GM19043 (cell line): ENCODE measurements at regions not wholly inside any gene's neighbourhood (a gene's known extent, or its start where the extent isn't known, plus 50 kb on each side); places are given as distances from the start of the nearest gene placed in this dataset.
"Not testable (repeated sequence)": the region's sequence is repeated elsewhere in the genome, so short reads cannot be mapped to it uniquely, and the experiment has no call there.

Experiments used
- ATAC-seq: cut with Tn5 transposase; IDR thresholded peaks from one replicate; pipeline ENCODE4 v1.9.1; 2021; ENCODE audit warnings: low read depth; ENCODE audit not compliant: unreplicated experiment

DNA sequence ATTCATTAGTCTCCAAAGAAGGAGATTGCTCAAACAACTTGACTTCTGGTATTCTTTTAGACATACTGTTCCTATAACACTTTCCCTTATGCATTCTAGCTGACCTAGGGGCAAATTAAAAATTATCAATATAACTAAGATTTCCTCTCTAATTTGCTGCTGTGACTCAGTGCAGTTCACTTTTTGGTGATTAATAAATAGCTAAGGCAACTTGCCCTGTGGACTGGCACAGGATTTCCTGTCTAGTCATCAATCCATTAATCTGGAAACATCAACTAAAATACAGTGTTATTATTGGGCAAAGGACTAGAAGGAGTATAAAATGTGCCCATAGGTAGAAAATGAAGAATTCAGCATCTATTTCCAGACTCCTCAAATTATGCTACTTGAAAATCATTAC lies 83.5 kb upstream of the SERPINE2 start:
- no peak for ATAC-seq

DNA sequence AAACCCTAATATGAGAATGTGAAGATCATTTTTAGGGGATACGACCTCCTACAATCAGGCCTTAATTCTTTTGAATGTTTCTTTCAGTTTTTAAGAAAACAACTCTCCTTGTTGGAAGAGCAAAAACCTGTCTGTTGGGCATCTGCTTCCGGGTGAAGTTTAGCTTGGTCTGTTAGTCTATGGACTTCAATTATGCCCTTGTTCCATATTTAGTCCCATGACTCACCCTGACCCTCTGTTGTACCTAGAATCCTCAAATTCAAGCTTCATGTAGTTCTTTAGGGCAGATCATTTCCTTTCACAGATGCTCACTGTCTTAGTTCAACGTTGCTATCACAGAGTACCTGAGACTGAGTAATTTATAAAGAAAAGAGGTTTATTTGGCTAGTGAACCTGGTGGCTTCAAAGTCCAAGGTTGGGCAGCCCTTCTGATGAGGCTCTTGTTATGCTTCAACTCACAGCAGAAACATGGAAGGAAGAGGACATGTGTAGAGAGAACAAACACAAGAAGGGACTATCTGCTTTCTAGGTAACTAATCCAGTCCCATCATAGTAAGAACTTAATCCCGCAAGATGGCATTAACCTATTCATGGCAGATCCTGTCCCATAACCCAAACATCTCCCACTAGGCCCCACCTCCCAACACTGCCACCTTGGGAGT lies 82.5 kb upstream of the SERPINE2 start:
- no peak for ATAC-seq

DNA sequence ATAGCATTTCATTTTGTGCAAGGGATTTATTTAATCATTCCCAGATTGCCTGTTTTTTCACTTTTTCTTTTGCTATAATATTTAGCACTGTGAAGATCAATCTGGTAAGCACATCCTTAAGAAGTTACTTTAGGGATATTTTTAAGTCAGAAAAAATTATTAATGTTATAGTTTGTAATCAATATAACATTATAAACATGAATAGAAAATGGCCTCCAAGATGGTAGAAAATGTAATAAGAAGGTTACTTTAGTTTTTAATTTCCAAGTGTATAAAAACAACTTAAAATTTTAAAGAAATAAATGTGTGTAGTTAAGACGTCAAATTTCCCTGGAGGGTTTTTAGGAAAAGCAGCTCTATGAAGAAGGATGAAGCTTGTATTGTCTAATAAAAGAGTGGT lies 81.9 kb upstream of the SERPINE2 start:
- no peak for ATAC-seq

DNA sequence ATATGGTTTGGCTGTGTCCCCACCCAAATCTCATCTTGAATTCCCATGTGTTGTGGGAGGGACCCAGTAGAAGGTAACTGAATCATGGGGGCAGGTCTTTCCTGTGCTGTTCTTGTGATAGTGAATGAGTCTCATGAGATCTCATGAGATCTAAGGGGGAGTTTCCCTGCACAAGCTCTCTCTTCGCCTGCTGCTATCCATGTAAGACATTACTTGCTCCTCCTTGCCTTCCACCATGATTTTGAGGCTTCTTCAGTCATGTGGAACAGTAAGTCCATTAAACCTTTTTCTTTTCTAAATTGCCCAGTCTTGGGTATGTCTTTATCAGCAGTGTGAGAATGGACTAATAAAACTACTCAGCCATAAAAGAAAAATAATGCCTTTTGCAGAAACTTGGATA lies 80.8 kb upstream of the SERPINE2 start:
- ATAC-seq, result not testable (repeated sequence)

DNA sequence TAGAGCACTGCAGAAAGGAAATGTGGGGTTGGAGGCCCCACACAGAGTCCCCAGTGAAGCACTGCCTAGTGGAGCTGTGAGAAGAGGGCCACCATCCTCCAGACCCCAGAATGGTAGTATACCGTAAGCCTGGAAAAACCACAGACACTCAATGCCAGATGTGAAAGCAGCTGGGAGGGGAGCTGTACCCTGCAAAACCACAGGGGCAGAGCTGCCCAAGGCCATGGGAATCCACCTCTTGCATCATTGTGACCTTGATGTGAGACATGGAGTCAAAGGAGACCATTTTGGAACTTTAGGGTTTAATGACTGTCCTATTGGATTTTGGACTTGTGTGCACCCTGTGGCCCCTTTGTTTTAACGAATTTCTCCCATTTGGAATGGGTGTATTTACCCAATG lies 75.3 kb upstream of the SERPINE2 start:
- ATAC-seq, result no peak

DNA sequence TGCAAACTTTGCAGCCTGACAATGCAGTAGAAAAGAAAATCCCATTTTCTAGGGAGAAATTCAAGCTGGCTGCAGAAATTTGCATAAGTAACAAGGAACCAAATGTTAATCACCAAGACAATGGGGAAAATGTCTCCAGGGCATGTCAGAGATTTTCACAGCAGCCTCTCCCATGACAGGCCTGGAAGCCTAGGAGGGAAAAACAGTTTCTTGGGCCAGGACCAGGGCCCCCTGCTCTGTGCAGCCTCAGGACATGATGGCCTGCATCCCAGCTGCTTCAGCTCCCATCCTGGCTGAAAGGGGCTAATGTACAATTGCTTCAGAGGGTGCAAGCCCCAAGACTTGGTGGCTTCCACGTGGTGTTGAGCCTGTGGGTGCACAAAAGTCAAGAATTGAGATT lies 74.8 kb upstream of the SERPINE2 start:
- ATAC-seq, result not testable (repeated sequence)

DNA sequence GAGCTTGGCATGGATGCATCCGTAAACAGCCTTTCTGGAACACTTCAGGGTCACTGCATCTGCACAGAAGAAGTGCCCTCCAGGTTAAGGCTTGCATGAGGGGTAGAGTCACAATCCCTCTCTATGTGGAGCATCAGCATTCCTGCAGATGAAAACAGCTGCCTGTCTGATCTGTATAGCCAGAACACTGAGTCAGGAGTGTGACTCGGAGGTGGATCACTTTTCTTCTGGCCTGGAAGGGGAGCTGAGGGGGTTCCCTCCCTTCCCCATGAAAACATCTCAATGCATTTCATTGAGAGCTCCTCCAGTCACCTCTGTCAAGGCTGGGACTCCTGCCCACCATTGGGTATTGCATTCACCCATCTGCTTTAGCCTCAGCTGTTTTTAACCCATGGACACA lies 72.5 kb upstream of the SERPINE2 start:
- no peak for ATAC-seq

DNA sequence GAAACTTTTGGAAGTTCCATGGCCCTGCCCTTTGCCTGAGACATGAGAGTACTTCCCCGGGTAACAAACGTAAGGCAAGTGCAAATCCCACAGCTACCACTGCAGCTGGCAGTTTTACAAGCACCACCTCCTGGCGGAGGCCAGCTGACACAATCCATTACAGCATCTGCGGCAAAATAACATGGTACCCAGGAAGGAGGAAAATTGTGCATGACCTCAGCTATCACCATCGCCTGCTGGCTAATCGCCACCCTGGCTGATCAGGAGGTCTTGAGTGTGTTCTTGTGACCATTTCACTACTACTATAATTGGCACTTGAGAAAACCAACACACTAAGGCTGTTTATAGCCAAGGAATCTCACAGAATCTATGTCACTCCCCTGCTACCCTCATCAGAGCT lies 71.7 kb upstream of the SERPINE2 start:
- ATAC-seq, result no peak

DNA sequence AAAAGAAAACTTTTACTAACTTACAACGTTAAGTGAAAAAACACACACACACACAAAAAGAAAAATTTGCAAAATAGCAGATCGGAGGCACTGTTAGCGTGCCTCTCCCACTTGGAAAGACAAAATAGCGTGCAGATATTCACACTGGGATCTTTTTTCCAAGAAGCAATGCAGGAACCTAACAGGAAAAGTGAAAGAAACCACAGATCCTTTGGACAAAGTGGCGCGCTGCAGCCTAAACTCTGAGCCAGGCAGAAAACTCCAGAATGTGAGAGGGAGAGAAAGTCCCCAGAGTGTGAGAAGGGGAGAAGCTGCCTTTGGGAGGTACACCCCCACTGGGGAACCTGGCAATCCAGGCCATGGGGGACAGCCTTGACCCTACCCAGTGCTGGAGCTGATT lies 70.7 kb upstream of the SERPINE2 start:
- ATAC-seq, result no peak

DNA sequence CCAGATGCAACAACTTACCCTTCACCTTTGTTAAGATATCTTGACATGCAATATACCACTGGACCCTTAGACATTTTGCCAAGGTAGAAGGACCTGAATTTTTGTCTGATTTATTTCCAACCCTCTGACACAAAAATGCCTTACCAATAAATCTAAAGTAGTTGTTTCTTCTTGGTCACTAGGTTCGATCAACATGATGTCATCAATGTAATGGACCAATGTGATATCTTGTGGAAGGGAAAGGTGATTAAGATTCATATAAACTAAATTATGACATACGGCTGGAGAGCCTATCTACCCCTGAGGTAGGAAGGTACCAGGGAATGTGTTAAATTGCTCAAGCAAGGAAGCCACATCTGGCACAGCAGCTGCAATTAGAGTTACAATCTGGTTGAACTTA lies 67.7 kb upstream of the SERPINE2 start:
- no peak for ATAC-seq

DNA sequence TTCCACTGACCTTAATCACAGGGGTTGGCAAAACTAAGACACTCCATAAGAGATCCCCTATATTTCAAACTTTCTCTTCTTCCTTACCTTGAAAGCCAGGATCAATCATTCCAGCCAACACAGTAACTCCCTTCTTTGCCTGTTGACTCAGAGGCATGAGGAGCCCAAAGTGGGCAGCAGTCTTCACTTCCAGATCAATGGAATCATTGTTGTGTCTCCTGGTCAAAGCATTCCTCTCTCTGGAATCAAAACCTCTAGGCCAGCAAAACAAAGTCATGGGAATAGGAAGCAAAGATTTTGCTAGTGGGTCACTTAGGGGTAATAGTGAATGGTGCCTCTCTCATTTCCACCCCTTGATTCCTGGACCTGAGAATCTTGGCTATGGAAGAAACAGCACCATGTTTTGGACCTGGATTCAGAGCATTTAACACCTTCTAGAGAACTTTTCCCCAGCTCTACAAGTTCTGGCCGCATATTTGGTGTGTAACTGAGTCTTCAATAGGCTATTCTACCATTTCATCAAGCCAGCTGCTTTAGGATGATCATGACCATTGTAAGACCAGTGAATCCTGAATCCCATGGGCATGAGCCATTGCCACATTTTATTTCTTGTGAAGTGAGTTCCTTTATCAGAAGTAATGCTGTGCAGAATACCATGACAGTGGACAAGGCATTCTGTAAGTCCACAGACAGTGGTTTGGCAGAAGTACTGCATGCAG lies 65.7 kb upstream of the SERPINE2 start:
- ATAC-seq, result no peak

DNA sequence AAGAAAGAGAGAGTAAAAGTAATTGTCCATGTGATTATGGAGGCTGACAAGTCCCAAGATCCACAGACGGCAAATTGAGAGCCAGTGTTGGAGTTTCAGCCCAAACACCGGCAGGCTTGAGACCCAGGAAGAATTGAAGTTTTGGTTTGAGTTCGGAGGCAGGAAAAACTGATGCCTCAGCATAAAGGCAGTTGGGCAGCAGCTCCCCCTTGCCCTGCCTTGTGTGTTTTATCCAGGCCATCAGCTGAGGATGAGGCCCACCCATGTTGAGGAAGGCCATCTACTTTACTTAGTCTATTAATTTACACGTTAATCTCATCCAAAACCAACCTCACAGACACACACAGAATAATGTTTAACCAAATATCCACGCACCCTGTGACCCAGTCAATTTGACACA lies 64.6 kb upstream of the SERPINE2 start:
- ATAC-seq, result no peak

DNA sequence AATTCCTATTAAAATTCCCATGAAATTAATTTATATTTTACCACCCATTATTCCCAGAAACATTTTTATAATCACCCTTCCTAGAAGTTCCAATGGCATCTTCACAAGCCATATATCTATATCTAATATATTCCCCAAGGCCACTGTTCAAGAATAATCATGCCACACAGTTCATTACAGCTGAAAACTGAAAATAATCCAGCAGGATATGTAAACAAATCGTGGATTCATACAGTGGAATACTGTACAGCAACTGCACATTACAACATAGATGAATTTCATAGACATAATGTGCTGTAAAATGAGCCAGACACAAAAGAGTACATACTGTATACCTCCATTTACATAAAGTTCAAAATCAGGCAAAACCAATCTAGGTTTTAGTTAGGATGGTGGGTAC lies 63.9 kb upstream of the SERPINE2 start:
- no peak for ATAC-seq

DNA sequence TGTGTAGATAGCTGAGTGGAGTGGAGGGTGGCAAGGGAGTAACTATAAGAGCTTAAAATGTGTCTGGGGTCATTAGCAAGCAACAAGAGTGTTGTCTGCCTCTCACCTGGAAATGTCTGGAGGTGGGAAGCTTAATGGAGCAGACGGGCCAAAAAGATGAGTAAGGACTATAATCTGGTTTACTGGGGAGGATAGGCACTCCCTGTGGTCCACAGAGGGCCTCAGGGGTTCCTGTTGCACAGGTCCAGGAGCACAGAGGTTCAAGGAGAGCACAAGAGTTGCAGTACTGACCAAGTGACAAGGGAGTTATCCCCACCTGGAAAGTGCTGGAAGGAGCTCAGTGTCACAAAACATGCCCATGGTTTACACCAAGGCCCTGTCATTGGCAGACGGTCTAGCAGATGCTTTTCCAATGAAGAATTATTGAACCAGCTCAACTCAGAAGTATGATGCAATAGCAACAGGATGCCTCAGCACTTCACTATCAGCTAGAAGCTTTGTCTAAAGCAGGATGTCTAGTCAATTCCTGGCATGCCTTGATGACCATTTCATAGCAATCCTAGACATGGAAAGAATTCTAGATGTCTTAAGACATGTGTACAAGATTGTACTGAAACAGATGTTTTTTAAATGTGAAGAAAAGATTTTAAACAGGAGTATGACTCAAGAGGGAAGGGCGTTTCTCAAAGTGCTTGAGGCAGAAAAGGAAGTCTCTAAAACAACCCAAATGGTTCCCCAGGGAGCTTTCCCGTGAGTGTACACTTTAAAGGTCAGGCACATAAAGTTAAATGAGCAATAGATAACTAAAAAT lies 62.9 kb upstream of the SERPINE2 start:
- ATAC-seq, result no peak

DNA sequence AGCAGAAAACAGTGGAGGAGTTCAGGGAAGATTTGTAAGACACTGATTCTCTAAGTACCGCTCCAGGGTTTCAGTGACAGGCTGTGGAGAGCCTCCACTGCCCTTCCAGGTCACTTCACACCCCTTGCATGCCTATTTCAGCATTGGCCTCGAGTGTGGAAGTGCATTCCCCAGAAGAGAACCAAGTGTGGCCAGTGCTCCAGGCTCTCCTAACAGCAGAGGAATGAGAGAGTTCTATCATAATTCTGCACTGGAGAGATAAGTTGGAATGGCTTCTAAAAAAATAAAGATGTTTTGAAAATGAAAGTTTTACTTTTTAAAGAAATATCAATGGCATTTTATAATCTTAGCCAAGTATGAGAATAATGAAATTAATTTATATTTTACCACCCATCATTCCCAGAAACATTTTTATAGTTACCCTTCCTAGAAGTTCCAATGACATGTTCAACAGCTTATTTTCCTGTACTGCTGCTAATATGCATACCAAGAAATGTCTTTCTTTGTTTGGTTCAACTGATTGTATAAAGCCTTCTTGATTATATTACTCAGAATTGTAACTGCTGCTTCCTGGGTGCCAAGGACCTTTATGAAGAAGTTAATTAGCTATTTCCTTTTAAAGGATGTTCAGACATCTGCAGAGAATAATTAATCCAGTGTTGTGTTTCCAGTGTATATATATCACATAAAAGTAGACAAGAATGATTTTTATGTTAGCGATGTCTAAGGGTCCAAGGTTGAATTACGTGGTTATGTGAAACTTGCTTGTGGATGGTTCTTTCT lies 61.0 kb upstream of the SERPINE2 start:
- no peak for ATAC-seq

DNA sequence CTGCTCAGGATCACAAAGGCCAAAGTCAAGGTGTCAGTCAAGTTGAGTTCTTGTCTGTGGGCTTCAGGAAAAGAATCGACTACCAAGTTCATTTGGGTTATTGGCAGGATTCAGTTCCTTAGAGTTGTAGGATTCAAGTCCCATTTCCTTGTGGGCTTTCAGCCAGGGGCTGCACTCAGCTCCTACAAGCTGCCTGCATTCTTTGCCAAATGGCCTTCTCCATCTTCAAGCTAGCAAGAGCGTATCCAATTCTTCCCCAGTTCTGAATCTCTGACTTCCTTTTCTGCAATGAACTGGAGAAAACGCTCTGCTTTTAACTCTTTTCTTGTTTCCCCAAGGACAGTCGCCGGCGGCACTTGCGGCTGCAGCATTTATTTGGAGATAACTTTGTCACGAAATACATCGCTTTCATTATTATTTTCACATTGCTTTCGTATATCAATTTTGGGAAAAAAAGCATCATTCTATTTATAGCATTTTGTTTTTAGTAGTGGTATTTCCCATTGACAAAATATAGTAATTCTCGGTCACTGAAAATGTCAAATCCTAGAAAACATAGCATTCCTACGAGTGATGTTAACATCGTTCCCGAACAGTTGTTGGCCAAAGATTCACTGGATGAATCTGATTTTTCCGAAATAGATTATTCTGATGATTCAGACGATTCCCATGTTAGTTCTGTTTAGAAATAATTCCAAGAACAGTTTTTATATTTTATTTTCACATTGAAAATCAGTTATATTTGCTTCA lies 59.6 kb upstream of the SERPINE2 start:
- ATAC-seq, result no peak

DNA sequence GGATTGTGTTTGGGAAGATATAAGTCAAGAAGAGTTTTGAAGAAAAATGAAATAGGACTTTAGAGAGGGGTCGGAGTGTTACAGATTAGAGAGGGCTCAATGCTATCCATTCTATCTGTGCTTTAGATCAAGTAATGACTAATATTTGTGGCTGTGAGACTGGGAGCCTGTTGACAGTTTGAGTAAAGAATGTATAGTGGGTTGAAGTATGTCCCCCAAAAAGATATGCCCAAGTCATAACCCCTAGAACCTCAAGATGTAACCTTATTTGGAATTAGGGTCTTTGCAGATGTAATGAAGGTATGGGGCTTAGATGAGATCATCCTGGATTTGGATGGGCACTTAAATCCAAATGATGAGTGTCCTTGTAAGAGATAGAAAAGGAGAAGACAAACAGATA lies 55.3 kb upstream of the SERPINE2 start:
- no peak for ATAC-seq

DNA sequence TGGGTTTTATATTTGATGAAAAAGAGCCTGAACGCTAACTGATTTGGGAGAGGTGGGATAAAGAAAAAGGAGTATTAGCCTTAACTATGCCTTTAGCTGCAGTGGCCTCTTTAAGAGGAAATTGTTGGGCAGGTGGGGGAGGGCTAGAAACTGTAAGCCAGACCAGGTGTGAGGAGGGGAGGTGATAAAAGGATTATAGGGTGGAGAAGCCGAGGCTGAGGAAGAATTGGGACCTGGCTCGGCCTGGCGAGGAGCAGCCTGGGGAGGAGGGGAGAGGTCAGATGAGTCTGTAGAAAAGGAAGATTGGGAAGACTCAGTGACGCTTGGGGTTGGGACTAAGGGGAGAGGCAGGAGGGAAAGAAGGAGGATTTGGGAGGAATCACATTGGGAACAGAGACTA lies 52.6 kb upstream of the SERPINE2 start:
- not testable (repeated sequence) for ATAC-seq

DNA sequence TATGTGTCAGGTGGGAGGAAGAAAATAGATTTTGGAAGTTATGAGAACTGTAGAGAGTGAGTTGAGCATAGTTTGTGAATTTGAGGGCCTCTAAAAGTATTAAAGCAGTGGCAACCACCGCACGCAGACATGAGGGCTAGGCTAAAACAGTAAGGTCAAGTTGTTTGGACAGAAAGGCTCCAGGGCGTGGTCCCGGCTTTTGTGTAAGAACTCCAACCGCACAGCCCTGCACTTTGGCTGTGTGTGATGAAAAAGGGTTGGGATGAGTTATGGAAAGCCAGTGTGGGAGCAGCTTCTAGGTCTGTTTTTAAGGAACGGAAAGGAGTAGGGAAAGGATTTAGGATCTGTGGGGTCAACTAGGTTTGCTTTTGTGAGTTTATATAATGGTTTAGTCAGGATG lies 50.5 kb upstream of the SERPINE2 start:
- ATAC-seq, result not testable (repeated sequence)
